ENCODE measurements at regions not wholly inside any gene's neighbourhood (a gene's known extent, or its start where the extent isn't known, plus 50 kb on each side); places are given as distances from the start of the nearest gene placed in this dataset.

- TF ChIP-seq POLR2AphosphoS5 (IDR thresholded peaks at IDR 0.05) (no peak), POLR2A (IDR thresholded peaks at IDR 0.05) (no peak), EP300 (IDR thresholded peaks at IDR 0.05) (no peak)
- TF ChIP-seq, protein P1, sequence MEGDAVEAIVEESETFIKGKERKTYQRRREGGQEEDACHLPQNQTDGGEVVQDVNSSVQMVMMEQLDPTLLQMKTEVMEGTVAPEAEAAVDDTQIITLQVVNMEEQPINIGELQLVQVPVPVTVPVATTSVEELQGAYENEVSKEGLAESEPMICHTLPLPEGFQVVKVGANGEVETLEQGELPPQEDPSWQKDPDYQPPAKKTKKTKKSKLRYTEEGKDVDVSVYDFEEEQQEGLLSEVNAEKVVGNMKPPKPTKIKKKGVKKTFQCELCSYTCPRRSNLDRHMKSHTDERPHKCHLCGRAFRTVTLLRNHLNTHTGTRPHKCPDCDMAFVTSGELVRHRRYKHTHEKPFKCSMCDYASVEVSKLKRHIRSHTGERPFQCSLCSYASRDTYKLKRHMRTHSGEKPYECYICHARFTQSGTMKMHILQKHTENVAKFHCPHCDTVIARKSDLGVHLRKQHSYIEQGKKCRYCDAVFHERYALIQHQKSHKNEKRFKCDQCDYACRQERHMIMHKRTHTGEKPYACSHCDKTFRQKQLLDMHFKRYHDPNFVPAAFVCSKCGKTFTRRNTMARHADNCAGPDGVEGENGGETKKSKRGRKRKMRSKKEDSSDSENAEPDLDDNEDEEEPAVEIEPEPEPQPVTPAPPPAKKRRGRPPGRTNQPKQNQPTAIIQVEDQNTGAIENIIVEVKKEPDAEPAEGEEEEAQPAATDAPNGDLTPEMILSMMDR (IDR thresholded peaks at IDR 0.05) = no peak
Measured at GRCh38 chr18:39969803-39970494, 1985.1 kb upstream of the PIK3C3 start.
